Urinary bladder (tissue), 3 donors: ENCODE measurements at regions not wholly inside any gene's neighbourhood (a gene's known extent, or its start where the extent isn't known, plus 50 kb on each side); places are given as distances from the start of the nearest gene placed in this dataset.
"Not testable (repeated sequence)": the region's sequence is repeated elsewhere in the genome, so short reads cannot be mapped to it uniquely, and the experiment has no call there.

Experiments used
- DNase-seq: peaks from one replicate; pipeline ENCODE4 v3.0.0-alpha.2; 2015; ENCODE audit errors: extremely low spot score
- H3K27ac ChIP-seq: one replicate; pipeline ENCODE4 v1.5.1; 2013; ENCODE audit warnings: low read depth, mild to moderate bottlenecking, moderate library complexity
- H3K36me3 ChIP-seq: one replicate; pipeline ENCODE4 v1.6.1; 2013; ENCODE audit warnings: mild to moderate bottlenecking, moderate library complexity; ENCODE audit not compliant: insufficient read depth
- H3K4me1 ChIP-seq: one replicate; pipeline ENCODE4 v1.6.1; 2013; ENCODE audit warnings: mild to moderate bottlenecking, moderate library complexity; ENCODE audit not compliant: insufficient read depth
- H3K4me3 ChIP-seq: one replicate; pipeline ENCODE4 v1.5.1; 2013; ENCODE audit warnings: low read depth, low read length
- WGBS: extraction: QIAGEN DNeasy Blood & Tissue Kit; methylation state at CpG from one replicate; pipeline ENCODE4 v1.1.7; 2013; 5-methylcytosine and 5-hydroxymethylcytosine counted together
- donor health status: healthy with polysubstance abuse.
- donor health status: healthy.

- no peaks in the 10 kb centered on the region for H3K4me1 ChIP-seq
- H3K36me3 ChIP-seq = no peaks in the 10 kb centered on the region
- H3K4me3 ChIP-seq = no peak overlapping the region
- no peak for DNase-seq
- H3K27ac ChIP-seq = peak overlapping the region; percentile 14
- 74% methylated on average over 7 of the region's 7 CpGs for WGBS
These were observed 72.5 kb upstream of the UCN3 start for GRCh38 chr10:5292196-5292735.

- not testable (repeated sequence) for H3K27ac ChIP-seq, H3K4me1 ChIP-seq, DNase-seq, H3K36me3 ChIP-seq, H3K4me3 ChIP-seq
- WGBS = 96% methylated on average over 2 of the region's 2 CpGs
These were observed 71.8 kb upstream of the UCN3 start for GRCh38 chr10:5292970-5293369.

- DNase-seq = no peak
These were observed 70.8 kb upstream of the UCN3 start for GRCh38 chr10:5293691-5294550.

GRCh38 chr10:5297466-5297865 is 67.3 kb upstream of the UCN3 start:
- Histone ChIP-seq H3K4me1 (no peaks in the 10 kb centered on the region), H3K4me3 (no peak overlapping the region), H3K36me3 (no peaks in the 10 kb centered on the region), H3K27ac (no peak overlapping the region)
- no peak for DNase-seq
- 74% methylated on average over 3 of the region's 3 CpGs for WGBS

More at GRCh38 chr10:5293691-5294550, 70.8 kb upstream of the UCN3 start:
- H3K36me3 ChIP-seq = no peaks in the 10 kb centered on the region
- WGBS = 53% methylated on average over 15 of the region's 15 CpGs
- H3K27ac ChIP-seq = no peak overlapping the region
- H3K4me1 ChIP-seq = no peaks in the 10 kb centered on the region
- no peak overlapping the region for H3K4me3 ChIP-seq

GRCh38 chr10:5297996-5298395 is 66.8 kb upstream of the UCN3 start:
- no peak for DNase-seq
- Histone ChIP-seq H3K4me3 (no peak overlapping the region), H3K4me1 (no peaks in the 10 kb centered on the region), H3K27ac (no peak overlapping the region), H3K36me3 (no peaks in the 10 kb centered on the region)
- 96% methylated on average over 4 of the region's 4 CpGs for WGBS

- no peak overlapping the region for H3K4me3 ChIP-seq
- no peaks in the 10 kb centered on the region for H3K4me1 ChIP-seq
- H3K27ac ChIP-seq = no peak overlapping the region
- DNase-seq = no peak
- H3K36me3 ChIP-seq = no peaks in the 10 kb centered on the region
- WGBS = 45% methylated on average over 3 of the region's 3 CpGs
These were observed 64.8 kb upstream of the UCN3 start for GRCh38 chr10:5299950-5300349.

- Histone ChIP-seq H3K4me3 (no peak overlapping the region), H3K4me1 (no peaks in the 10 kb centered on the region), H3K27ac (no peak overlapping the region), H3K36me3 (no peaks in the 10 kb centered on the region)
- WGBS = 77% methylated on average over 2 of the region's 2 CpGs
- DNase-seq = no peak
These were observed 61.3 kb upstream of the UCN3 start for GRCh38 chr10:5303504-5303903.

GRCh38 chr10:5305374-5305773 is 59.4 kb upstream of the UCN3 start:
- Histone ChIP-seq H3K36me3 (no peaks in the 10 kb centered on the region), H3K27ac (no peak overlapping the region), H3K4me1 (no peaks in the 10 kb centered on the region), H3K4me3 (no peak overlapping the region)
- 76% methylated on average over 7 of the region's 7 CpGs for WGBS
- no peak for DNase-seq

- no peaks in the 10 kb centered on the region for H3K4me1 ChIP-seq
- H3K36me3 ChIP-seq = no peaks in the 10 kb centered on the region
- H3K4me3 ChIP-seq = no peak overlapping the region
- 85% methylated on average over 3 of the region's 3 CpGs for WGBS
- no peak for DNase-seq
- H3K27ac ChIP-seq = no peak overlapping the region
These were observed 53.9 kb upstream of the UCN3 start for GRCh38 chr10:5310914-5311313.

GRCh38 chr10:5311617-5312016 is 53.1 kb upstream of the UCN3 start:
- DNase-seq = no peak
- no peak overlapping the region for H3K27ac ChIP-seq
- H3K4me3 ChIP-seq = no peak overlapping the region
- H3K36me3 ChIP-seq = no peaks in the 10 kb centered on the region
- H3K4me1 ChIP-seq = no peaks in the 10 kb centered on the region
- WGBS = 87% methylated on average over 1 of the region's 1 CpG

- H3K36me3 ChIP-seq = no peaks in the 10 kb centered on the region
- H3K4me1 ChIP-seq = no peaks in the 10 kb centered on the region
- WGBS = 63% methylated on average over 5 of the region's 5 CpGs
- H3K27ac ChIP-seq = no peak overlapping the region
- H3K4me3 ChIP-seq = no peak overlapping the region
- DNase-seq = no peak
These were observed 49.9 kb upstream of the UCN3 start for GRCh38 chr10:5314840-5315239.
